HL-60 (cell line): ENCODE measurements at regions not wholly inside any gene's neighbourhood (a gene's known extent, or its start where the extent isn't known, plus 50 kb on each side); places are given as distances from the start of the nearest gene placed in this dataset.

Source experiments
- DNase-seq, 2 experiments: peaks; one replicate each; pipeline ENCODE4 v3.0.0-alpha.2; 2010 to 2020; ENCODE audit warnings: low read depth in 1 of 2, low spot score in 1 of 2
- H3K27ac ChIP-seq: fragments of 250-450 bp; sonication (Bioruptor Pico); replicated peaks from 2 replicates; pipeline ENCODE4 v1.5.1; 2020; ENCODE audit warnings: mild to moderate bottlenecking, moderate library complexity
- H3K27me3 ChIP-seq: fragments of 250-450 bp; sonication (Bioruptor Pico); 2 replicates; pipeline ENCODE4 v1.5.1; 2021; ENCODE audit warnings: mild to moderate bottlenecking, moderate library complexity; ENCODE audit not compliant: insufficient read depth, poor library complexity, severe bottlenecking
- H3K4me3 ChIP-seq: replicated peaks from 2 replicates; pipeline ENCODE4 v1.5.1; 2011; ENCODE audit warnings: mild to moderate bottlenecking, control low read depth, low read length; ENCODE audit not compliant: insufficient read depth
- GABPA ChIP-seq: IDR thresholded peaks from 2 replicates; pipeline ENCODE4 v1.6.1; 2012; ENCODE audit warnings: low read depth
- POLR2AphosphoS5 ChIP-seq: IDR thresholded peaks from 2 replicates; pipeline ENCODE4 v1.6.1; 2012; ENCODE audit warnings: low read depth
- SPI1 ChIP-seq: IDR thresholded peaks from 2 replicates; pipeline ENCODE4 v1.6.1; 2012; ENCODE audit warnings: low read depth, mild to moderate bottlenecking, borderline replicate concordance
- TF ChIP-seq, protein P1 (sequence below): IDR thresholded peaks from 2 replicates; pipeline ENCODE4 v1.6.1; 2012; ENCODE audit warnings: low read depth; ENCODE audit not compliant: insufficient replicate concordance
- TF ChIP-seq, protein P2 (sequence below): IDR thresholded peaks from one replicate; pipeline ENCODE4 v1.5.1; 2011; ENCODE audit warnings: low read length, control low read depth, inconsistent platforms; ENCODE audit not compliant: insufficient read depth

- H3K27me3 ChIP-seq = no peaks in the 10 kb centered on the region
- no peak overlapping the region for H3K4me3 ChIP-seq
- no peak overlapping the region for H3K27ac ChIP-seq
- no peak for DNase-seq
- TF ChIP-seq, protein P1, sequence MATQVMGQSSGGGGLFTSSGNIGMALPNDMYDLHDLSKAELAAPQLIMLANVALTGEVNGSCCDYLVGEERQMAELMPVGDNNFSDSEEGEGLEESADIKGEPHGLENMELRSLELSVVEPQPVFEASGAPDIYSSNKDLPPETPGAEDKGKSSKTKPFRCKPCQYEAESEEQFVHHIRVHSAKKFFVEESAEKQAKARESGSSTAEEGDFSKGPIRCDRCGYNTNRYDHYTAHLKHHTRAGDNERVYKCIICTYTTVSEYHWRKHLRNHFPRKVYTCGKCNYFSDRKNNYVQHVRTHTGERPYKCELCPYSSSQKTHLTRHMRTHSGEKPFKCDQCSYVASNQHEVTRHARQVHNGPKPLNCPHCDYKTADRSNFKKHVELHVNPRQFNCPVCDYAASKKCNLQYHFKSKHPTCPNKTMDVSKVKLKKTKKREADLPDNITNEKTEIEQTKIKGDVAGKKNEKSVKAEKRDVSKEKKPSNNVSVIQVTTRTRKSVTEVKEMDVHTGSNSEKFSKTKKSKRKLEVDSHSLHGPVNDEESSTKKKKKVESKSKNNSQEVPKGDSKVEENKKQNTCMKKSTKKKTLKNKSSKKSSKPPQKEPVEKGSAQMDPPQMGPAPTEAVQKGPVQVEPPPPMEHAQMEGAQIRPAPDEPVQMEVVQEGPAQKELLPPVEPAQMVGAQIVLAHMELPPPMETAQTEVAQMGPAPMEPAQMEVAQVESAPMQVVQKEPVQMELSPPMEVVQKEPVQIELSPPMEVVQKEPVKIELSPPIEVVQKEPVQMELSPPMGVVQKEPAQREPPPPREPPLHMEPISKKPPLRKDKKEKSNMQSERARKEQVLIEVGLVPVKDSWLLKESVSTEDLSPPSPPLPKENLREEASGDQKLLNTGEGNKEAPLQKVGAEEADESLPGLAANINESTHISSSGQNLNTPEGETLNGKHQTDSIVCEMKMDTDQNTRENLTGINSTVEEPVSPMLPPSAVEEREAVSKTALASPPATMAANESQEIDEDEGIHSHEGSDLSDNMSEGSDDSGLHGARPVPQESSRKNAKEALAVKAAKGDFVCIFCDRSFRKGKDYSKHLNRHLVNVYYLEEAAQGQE = no peak
- TF ChIP-seq SPI1 (no peak), GABPA (no peak), POLR2AphosphoS5 (no peak)
- TF ChIP-seq, protein P2, sequence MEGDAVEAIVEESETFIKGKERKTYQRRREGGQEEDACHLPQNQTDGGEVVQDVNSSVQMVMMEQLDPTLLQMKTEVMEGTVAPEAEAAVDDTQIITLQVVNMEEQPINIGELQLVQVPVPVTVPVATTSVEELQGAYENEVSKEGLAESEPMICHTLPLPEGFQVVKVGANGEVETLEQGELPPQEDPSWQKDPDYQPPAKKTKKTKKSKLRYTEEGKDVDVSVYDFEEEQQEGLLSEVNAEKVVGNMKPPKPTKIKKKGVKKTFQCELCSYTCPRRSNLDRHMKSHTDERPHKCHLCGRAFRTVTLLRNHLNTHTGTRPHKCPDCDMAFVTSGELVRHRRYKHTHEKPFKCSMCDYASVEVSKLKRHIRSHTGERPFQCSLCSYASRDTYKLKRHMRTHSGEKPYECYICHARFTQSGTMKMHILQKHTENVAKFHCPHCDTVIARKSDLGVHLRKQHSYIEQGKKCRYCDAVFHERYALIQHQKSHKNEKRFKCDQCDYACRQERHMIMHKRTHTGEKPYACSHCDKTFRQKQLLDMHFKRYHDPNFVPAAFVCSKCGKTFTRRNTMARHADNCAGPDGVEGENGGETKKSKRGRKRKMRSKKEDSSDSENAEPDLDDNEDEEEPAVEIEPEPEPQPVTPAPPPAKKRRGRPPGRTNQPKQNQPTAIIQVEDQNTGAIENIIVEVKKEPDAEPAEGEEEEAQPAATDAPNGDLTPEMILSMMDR = no peak
These were observed 366.7 kb upstream of the PROK2 start for GRCh38 chr3:72151465-72152238.

GRCh38 chr3:72150634-72151412 is 365.9 kb upstream of the PROK2 start:
- Histone ChIP-seq H3K27me3 (no peaks in the 10 kb centered on the region), H3K4me3 (no peak overlapping the region), H3K27ac (no peak overlapping the region)
- no peak for DNase-seq
- TF ChIP-seq, protein P1 = no peak
- TF ChIP-seq POLR2AphosphoS5 = no peak
- TF ChIP-seq SPI1 = no peak
- TF ChIP-seq, protein P2 = no peak
- no peak for TF ChIP-seq GABPA

GRCh38 chr3:72149645-72150300 is 364.8 kb upstream of the PROK2 start:
- Histone ChIP-seq H3K27me3 (no peaks in the 10 kb centered on the region), H3K4me3 (no peak overlapping the region), H3K27ac (no peak overlapping the region)
- TF ChIP-seq, protein P1 = no peak
- no peak for TF ChIP-seq SPI1
- TF ChIP-seq GABPA = no peak
- TF ChIP-seq, protein P2 = no peak
- no peak for TF ChIP-seq POLR2AphosphoS5
- DNase-seq = no peak
